ENCODE measurements at regions not wholly inside any gene's neighbourhood (a gene's known extent, or its start where the extent isn't known, plus 50 kb on each side); places are given as distances from the start of the nearest gene placed in this dataset.

DNA sequence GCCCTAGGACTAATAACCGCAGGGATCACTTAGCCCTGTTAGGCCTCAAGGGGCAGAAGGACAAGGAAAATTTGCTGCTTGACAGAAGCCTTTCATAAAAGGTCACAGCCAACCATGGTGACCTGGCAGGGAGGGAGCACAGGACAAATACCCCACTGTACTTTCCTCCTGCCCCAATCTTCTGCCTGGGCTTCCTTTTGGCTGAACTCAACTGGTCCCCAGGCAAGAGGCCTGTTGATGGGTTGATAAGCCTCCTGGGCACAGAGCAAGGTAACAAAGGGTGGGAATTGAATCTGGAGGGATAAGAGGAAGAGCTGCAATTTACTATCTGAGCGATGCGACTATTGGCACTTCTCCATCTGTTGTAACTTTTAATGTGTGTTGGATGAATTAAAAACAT lies 392.9 kb downstream of the RASEF start:
- DNase-seq: no peak

DNA sequence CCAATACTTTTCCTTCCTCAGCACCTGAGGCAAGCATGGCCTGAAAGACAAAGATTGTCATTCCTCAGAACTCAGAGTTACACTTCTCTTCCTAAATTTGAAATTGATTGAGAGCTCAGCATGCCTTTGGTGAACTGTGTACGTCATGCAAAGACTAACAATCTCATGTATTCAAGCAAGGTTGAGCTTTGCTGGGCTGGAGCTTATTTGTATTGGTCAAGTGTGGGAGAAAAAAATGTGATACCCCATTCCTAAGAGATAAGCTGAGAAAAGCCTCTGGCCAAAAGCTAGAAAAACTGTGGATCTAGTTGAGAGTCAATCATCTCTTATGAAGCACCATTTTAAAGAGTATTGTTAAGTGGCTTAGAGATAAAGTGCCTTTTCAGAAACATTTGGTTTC lies 392.2 kb downstream of the RASEF start:
- no peak for DNase-seq

DNA sequence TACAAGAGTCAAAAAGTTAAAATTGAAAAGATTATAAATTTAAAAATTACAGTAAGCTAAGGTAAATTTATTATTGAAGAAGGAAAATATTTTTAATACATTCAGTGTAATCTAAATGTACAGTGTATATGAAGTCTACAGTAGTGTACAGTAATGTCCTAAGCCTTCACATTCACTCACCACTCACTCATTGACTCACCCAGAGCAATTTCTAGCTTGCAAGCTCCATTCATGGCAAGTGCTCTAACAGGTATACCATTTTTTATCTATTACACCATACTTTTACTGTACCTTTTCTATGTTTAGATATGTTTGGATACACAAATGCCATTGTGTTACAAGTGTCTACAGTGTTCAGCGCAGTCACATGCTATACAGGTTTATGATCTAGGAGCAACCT lies 389.7 kb downstream of the RASEF start:
- no peak for DNase-seq

DNA sequence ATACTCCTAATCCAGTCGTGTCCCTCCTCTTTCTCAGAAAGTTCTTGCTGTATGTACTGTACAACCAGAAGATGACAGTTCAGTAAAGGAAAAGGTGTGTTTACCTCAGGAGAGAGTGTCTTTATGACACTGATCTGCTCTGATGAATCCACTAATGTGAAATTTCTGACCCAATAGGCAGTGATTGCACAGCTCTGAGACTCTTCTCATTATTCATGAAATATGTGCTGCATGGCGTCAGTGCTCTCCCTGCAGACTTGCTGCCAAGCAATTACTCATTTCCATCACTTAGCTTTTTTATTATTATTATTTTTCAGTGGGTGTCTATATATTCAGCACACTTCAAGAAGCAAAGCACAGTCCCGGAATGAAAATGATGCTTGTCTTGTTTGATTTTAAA lies 389.0 kb downstream of the RASEF start:
- no peak for DNase-seq

DNA sequence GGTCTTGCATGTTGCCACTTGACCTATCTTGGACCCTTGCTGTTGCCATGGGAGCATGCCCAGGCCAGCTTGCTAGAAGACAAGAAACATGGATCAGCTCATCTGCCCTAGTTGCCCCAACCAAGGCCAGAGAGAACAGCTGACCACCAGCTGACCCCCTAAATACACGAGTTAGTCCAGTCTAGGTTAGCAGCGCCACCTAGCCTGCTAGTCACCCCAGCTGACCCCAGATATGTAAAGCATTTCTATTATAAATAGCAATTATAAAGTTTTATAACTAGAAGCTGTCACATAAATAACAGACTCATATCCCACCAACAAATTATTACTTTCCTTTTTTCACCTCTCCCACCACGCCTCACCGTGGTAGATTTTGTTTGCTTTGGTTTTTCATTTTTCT lies 387.8 kb downstream of the RASEF start:
- no peak for DNase-seq

DNA sequence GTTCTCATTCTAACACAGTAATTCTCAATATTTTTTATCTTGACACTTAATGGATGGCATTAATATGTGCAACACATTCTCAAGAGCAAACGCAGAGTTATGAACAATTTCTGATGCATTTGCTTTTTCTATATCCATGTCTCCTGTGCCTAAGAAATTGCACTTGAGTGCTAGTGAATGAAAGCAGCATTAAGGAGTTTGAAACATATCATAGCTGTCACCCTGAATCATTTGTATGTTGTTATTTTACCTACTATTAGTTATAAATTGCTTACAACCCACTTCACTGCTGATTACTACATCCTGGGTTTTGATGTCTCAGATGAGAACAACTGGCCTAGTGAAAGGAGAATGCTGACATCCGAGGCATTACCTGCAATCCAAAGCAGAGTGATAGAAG lies 387.3 kb downstream of the RASEF start:
- no peak for DNase-seq

DNA sequence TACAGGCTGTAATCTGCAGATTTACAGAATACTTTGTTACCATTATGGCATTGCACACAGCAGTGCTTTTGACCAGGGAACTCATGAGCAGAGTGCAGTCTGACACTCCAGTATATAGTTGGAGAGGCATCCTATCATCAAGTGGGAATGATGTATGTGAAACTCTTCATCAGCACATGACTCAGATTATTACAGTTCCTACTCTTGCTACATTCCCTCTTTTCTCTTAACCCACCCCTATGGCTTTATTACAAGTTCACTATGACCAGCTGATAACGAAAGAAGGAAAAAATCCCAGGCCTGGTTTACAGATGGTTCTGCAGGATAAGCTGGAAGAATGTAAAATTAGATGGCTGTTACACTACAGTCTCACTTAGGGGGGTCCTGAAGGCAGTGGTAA lies 385.9 kb downstream of the RASEF start:
- no peak for DNase-seq

DNA sequence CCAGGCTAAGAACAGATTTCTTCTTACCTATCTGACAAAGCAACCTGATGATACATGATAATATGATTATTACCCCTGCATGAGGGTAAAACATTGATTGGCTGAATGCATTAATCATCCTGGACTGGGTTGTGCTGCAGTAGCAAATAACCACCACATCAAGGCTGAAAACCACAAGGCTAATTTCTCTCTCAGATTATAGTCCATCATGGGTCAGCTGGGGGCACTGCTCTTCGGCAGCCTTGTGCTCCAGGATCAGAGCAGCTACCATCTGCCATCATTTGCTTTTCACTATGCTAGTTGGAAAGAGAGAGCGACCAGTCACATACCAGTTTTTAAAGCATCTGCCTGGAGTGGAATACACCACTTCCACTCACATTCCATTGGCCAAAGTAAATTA lies 383.5 kb downstream of the RASEF start:
- DNase-seq: no peak

DNA sequence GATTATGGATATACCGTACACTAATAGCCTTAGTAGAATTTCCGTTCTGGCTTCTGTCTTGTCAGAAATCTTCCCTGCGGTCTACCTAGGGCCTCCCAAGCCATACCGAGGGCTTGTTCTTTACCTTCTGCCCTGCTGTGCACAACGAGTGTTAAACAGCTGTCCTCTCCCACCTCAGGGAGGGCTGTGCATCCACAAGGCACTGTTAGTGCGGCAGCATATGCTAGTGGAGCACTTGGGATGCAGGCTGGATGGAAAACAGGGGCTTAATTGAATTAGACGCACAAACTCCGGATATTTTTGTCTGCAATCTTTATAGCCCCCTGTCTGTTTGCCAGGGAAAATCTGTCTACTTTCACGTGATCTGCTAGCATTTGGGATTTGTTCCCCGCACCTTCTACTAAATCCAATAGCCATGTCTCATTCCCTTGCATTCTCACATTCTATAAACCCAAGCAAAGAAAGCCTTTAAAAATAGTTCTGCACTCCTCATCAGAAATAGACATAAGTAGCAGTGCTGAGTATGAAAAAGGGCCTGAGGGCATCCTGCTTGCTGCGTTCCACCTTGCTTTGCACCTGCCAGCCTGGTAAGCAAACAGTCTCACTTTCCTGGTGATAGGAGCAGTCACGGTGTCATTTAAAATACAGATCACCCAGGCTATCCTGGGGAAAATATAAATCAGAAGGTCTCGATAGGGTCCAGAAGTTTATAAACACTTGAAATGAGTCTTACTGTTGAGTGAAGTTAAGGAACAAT lies 382.6 kb downstream of the RASEF start:
- DNase-seq: no peak

DNA sequence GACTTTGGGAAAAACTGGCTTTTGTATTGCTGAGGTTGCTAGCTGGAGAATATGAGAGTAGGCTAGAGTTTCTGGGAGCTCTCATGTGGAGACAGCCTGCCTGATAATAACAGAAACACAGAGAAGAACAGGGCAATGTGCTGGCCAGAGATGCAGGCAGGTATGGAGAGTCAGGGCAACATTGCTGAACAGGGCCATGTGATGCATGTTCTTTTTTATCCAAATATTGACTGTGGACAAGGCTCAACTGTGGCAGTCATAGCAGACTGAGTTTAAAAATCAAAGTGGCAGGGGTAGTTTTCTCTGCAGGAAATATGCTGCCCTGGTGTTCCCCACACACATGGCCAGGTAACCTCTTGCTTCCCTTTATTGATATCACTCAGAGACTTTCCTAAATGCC lies 381.1 kb downstream of the RASEF start:
- no peak for DNase-seq

DNA sequence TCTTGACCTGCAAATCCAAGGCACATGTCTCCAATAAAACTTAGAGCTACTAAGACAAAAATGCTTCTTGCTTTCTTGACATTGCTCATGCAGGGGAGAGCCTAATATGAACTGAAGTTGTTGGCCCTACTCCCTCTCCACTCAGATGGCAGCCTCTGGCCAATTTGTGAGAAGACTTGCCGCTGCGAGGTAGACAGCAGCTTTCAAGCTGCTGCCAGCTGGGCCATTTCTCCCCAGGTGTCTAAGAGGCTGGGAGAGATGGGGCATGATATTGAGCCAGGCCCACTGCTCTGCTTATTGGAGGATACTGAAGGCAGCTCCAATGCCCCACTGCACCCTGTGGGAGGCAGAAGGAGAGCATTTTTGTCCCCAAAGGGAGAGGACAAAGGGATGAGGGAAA lies 380.5 kb downstream of the RASEF start:
- no peak for DNase-seq

DNA sequence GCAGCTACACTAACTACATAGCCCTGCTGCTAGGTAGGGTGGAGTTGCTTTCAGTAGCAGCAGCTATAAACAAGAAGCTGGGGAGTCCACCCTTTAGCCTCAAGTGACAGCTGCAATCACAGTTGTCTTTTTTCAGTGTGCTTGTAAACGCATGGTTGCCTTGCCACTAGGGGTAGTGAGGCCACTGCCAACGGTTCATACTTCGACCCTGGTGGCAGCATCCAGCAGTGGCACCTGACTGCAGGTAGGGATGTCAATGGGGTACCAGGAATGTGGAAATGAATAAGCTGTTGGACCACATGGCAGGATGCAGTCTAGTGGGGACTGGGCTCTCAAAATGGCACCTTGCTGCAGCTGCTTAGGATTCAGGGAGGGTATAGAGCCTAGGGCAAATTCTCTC lies 367.2 kb downstream of the RASEF start:
- no peak for DNase-seq

DNA sequence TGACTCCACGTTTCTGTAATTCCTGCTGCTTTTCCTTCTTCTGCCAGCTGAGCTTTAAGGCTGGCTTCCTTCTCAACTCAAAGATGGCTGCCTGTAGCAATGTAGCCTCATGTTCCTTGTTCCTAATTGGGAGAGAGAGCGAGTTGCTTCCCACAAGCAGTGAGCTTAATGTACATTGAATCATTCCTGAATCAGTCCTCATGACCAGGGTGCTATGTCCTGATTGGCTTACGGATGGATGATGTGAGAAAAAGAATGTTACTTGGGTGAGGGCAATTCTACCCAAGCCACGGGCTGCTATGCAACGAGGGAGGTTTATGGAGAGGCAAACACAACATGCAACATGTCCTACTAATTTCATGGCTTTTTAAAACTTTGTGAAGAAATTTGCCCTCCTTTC lies 356.2 kb downstream of the RASEF start:
- no peak for DNase-seq

DNA sequence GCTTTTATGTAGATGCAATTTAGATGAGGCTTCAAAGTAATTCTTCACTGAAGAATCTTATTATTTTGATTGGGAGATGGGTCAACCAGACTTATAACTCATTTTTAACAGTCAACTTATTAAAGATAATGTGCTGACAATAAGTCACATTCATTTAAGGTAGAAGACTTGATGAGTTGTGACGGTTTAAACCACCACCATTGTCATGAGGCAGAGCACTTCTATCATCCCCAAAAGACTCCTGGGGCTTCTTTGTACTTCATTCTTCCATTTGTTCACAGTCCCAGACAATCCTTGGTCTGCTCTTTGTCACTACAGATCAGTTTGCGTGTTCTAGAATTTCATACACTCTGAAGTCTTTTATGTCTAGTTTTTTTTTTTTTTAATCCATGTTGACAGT lies 346.1 kb downstream of the RASEF start:
- no peak for DNase-seq

DNA sequence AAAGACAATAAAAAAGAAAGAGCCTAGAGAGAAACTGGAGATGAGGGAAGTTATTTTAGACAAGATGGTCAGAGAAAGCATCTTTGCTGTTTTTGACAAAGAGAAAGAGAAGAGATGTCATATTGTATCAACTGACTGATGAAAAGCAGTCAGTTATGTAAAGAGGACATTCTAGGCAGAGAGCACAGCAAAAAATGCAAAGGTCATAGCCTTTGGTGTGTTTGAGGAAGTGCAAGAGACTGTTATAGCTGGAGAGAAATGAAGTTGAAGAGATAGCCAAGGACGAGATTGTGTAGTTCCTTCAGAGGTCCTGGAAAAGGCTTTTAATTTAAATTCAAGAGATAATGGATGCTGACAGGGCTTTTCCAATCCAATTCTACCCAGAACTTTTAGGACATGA lies 342.4 kb downstream of the RASEF start:
- DNase-seq: no peak

DNA sequence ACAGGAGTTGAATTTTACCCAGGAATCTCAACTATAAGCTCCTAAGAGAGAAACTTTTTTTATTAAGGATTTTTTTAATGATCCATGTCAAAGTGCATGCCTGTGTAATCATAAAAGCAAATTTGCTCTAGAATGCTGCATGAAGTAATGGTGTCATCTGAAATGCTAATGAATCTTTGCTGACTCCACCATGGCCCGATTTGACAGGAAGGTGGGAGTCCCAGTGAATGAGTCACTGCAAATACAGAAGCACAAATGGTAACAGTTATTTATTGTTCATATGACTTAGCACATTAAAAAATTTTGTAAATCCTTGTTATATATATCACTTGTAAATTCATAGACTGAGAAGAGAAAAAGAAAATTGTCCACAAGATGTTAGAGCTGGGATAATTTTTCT lies 341.3 kb downstream of the RASEF start:
- DNase-seq: no peak

DNA sequence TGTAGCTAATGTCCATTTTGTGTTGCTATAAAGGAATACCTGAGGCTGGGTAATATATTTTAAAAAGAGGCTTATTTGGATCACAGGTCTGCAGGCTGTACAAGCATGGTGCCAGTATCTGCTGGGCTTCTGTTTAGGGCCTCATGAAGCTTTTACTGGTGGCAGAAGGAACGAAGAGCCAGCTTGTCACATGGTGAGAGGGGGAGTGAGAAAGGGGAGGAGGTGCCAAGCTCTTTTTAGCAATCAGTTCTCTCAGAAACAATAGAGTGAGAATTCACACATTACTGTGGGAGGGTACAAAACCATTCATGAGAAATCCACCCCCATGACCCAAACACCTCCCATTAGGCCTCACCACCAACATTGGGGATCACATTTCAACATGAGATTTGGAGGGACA lies 340.9 kb downstream of the RASEF start:
- no peak for DNase-seq

DNA sequence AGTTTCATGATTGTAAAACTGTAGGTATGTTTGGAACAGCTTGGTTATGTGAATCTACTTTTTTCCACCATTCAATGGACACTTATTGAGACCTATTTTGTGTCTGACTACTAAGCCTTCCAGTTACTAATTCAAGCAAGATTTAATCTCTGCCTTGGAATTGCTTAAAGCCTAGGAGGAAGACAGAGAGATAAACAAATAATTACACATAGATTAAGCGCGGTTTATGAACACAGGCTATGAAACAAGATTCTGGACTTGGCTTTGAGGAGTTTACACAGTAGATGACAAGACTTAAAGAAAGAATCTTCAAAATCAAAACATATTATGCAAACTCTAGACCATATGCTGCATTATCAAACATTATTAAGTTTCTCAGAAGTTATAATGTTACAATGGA lies 340.4 kb downstream of the RASEF start:
- DNase-seq: no peak

DNA sequence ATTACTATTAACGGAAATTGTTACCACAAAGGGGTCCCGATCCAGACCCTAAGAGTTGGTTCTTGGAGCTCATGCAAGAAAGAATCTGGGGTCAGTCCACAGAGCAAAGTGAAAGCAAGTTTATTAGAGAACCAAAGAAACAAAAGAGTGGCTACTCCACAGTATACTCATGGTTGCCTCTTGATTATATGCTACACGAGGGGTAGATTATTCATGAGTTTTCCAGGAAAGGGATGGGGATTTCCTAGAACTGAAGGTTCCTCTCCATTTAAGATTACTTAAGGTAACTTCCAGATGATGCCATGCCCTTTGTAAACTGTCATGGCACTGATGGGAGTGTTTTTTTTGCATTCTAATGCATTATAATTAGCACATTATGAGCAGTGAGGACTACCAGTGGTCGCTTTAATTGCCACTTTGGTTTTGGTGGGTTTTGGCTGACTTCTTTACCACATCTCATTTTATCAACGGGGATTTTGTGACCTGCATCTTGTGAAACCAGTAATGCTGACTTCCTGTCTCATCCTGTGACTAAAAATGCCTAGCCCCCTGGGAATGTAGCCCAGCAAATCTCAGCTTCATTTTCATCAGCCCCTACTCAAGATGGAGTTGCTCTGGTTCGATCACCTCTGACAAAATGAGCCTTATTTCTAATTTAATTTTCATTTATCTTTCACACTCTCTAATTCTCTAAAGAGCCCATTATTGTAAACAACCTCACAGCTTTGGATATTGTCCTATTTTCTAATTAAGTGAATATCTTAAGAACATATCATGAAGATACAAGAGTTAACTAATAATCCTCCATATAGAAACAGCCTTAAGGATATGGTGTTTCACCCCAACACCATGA lies 336.3 kb downstream of the RASEF start:
- DNase-seq: no peak

DNA sequence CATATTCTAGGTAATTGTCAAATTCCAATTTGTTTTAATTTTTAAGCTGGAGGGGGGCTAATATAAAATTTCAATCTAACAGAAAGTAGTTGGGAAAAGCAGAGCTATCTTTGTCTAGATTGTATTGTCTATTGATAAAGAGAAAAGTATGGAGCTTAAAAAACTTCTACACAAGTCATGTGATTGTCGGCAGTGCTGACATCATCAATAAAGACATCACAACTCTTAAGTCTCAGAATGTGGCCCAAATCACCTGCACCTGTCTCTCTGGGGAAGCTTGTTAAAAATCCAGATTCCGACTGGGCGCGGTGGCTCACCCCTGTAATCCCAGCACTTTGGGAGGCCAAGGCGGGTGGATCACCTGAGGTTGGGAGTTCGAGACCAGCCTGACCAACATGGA lies 333.8 kb downstream of the RASEF start:
- no peak for DNase-seq

DNA sequence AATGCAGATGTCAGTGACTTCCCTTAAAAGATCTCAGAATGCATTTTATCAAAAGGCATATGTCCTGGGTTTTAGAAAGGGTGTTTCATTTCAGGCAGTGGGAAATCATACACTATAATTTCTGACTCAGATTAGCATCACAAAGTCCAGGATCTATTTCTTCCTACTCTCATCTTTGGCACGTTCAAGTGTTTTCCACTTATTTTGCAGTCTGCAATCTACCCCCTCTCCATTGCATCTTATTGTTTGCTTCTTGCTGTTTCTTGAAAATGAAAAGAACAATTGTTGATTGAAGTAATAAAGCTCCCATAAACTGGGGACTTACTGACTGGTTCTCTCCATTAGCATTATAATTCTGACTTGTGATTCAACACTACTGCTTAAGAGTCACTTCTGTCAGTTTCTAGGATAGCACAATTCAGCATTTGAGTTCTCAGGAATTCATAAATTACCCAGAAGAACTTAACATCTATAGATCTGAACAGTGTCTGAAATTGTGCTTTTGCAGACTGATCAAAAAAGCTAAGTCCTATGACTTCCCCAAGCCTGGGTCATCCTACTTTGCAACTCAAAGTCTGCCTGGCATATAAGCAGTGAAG lies 332.9 kb downstream of the RASEF start:
- no peak for DNase-seq

DNA sequence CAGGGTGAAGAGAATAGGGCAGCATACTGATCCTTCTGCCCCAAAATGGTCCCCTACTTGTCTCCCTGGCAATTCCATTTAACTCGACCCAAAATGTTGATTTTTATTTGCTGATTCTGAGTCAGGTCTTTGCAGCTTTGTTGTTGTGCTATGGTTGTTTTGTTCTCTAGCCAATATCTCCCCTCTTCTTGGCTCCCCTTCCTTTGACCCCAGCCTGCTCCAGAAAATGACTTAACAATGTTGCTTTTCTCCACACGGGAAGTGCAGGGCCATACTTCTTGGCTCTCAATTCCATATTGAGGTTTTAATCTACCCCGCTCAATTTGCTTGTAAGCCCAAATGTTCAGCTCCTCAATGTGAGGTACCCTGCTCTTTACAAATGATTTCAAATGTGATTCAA lies 330.0 kb downstream of the RASEF start:
- DNase-seq: peak; percentile 41

DNA sequence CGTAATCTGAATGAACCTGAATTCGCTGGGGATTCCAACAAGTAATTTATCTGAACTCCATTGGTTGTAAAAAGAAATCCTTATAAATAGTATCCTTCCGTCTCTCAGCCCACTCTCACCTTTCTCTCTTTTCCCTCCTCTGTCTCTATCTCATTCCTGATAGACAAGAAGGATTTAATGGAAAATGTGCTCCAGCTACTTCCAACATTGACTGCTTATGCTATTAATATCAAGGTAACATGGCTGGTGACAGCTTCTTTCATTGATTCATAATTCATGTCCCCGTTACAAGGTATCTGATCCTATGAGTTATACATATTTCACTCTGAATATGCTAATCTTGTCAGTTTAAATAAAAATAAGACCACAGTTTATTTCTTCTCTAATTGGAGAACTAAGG lies 326.8 kb downstream of the RASEF start:
- DNase-seq: no peak

DNA sequence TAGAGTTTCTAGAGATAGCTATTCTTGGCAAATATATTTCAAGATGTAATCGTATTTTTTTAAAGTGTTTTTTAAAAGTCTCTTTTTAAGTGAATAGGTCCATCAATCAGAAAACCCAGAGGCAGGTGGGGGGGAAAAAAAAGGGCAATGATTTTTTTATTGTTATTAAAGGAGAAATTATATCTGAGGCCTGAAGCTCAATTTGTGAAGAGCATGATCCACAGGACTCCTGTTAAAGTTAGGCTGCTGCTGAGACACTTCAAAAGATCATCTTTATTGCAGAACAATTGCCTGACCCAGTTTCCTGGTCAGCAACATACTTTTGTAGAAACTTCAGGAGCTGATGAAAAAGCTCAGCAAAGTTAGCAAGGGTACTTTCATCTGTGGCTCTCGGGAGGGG lies 326.2 kb downstream of the RASEF start:
- no peak for DNase-seq
